Parathyroid adenoma (tissue), 2 donors: ENCODE measurements at regions not wholly inside any gene's neighbourhood (a gene's known extent, or its start where the extent isn't known, plus 50 kb on each side); places are given as distances from the start of the nearest gene placed in this dataset.
A peak's percentile ranks its signal among the peaks of the same experiment; 100 is the strongest.

Experiments used
- H2AFZ ChIP-seq: fragments of 300-600 bp; sonication (generic); one replicate; pipeline ENCODE4 v1.7.0; 2017; ENCODE audit warnings: antibody characterized with exemption, mild to moderate bottlenecking
- H3K27ac ChIP-seq: fragments of 300-600 bp; sonication (generic); one replicate; pipeline ENCODE4 v1.7.0; 2017
- H3K27me3 ChIP-seq: fragments of 300-600 bp; sonication (generic); one replicate; pipeline ENCODE4 v1.7.0; 2017; ENCODE audit warnings: low read length; ENCODE audit not compliant: control insufficient read depth, insufficient read depth
- H3K36me3 ChIP-seq: fragments of 300-600 bp; sonication (generic); one replicate; pipeline ENCODE4 v1.7.0; 2017; ENCODE audit warnings: low read length; ENCODE audit not compliant: control insufficient read depth, insufficient read depth
- H3K4me1 ChIP-seq: fragments of 300-600 bp; sonication (generic); one replicate; pipeline ENCODE4 v1.7.0; 2017; ENCODE audit warnings: control low read depth
- H3K4me2 ChIP-seq: fragments of 300-600 bp; sonication (generic); one replicate; pipeline ENCODE4 v1.7.0; 2017; ENCODE audit warnings: low read length
- H3K4me3 ChIP-seq: fragments of 300-600 bp; sonication (generic); one replicate; pipeline ENCODE4 v1.7.0; 2017; ENCODE audit warnings: low read depth, low read length
- H3K79me2 ChIP-seq: fragments of 300-600 bp; sonication (generic); one replicate; pipeline ENCODE4 v1.7.0; 2017; ENCODE audit warnings: control low read depth
- H3K9ac ChIP-seq: fragments of 300-600 bp; sonication (generic); one replicate; pipeline ENCODE4 v1.7.0; 2017; ENCODE audit warnings: mild to moderate bottlenecking
- H3K9me3 ChIP-seq: fragments of 300-600 bp; sonication (generic); one replicate; pipeline ENCODE4 v1.7.0; 2017; ENCODE audit warnings: low read length; ENCODE audit not compliant: control insufficient read depth
- TF ChIP-seq, protein P1 (sequence below): fragments of 300-600 bp; sonication (generic); IDR thresholded peaks from one replicate; pipeline ENCODE4 v1.7.0; 2017; ENCODE audit warnings: antibody characterized with exemption, mild to moderate bottlenecking
- donor health status: primary hyperparathyroidism.

DNA sequence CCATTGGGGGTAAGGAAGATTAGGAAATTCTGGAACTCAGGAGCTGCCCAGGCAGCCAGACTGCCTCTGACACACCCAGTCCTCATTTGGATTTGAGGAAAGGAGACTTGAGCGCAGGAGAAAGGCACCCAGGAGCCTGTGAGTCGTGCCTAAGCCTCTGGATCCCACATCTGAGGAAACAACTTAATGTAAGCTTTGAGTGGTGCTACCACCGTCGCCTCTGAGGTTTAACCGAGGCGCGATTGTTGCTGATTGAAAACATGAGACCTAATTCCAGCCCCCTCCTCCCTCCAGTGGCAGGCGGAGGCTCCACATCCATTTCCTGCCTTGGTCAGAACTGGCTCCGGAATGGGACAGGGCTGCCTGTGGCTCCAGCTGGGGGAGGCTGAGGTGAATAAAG, 176.7 kb upstream of the PKDCC start:
- H3K36me3 ChIP-seq, result no peaks in the 10 kb centered on the region
- TF ChIP-seq, protein P1, sequence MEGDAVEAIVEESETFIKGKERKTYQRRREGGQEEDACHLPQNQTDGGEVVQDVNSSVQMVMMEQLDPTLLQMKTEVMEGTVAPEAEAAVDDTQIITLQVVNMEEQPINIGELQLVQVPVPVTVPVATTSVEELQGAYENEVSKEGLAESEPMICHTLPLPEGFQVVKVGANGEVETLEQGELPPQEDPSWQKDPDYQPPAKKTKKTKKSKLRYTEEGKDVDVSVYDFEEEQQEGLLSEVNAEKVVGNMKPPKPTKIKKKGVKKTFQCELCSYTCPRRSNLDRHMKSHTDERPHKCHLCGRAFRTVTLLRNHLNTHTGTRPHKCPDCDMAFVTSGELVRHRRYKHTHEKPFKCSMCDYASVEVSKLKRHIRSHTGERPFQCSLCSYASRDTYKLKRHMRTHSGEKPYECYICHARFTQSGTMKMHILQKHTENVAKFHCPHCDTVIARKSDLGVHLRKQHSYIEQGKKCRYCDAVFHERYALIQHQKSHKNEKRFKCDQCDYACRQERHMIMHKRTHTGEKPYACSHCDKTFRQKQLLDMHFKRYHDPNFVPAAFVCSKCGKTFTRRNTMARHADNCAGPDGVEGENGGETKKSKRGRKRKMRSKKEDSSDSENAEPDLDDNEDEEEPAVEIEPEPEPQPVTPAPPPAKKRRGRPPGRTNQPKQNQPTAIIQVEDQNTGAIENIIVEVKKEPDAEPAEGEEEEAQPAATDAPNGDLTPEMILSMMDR, result no peak
- no peak overlapping the region for H3K9ac ChIP-seq
- no peak overlapping the region for H3K4me3 ChIP-seq
- H3K79me2 ChIP-seq, result no peaks in the 10 kb centered on the region
- no peaks in the 10 kb centered on the region for H3K4me1 ChIP-seq
- H3K27me3 ChIP-seq, result no peaks in the 10 kb centered on the region
- no peaks in the 10 kb centered on the region for H3K9me3 ChIP-seq
- no peak overlapping the region for H3K4me2 ChIP-seq
- H2AFZ ChIP-seq, result peak overlapping the region; percentile 17
- H3K27ac ChIP-seq, result no peak overlapping the region

DNA sequence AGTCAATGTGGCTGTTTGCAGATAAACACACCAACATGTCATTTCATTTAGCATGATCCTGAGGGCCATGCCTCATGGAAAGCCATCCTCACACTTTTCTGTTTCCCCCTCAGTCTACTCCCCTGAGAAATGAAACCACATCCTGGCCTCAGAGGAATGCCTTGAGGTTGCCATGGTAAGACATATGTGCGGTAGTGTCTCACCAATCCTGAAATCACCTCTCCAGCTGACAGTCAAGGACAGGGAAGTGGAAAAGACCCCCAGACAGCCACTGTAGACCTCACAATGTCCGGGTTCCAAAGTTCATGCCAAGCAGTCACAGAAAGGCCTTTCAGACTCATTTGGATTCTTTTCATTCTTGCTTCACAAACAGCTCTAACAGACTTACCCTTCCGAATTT, 175.2 kb upstream of the PKDCC start:
- Histone ChIP-seq H3K4me1 (no peaks in the 10 kb centered on the region), H3K27ac (no peak overlapping the region), H3K27me3 (no peaks in the 10 kb centered on the region), H3K4me2 (no peak overlapping the region), H3K4me3 (no peak overlapping the region), H2AFZ (no peak overlapping the region), H3K9me3 (no peaks in the 10 kb centered on the region), H3K79me2 (no peaks in the 10 kb centered on the region), H3K9ac (no peak overlapping the region), H3K36me3 (no peaks in the 10 kb centered on the region)
- TF ChIP-seq, protein P1, result no peak

DNA sequence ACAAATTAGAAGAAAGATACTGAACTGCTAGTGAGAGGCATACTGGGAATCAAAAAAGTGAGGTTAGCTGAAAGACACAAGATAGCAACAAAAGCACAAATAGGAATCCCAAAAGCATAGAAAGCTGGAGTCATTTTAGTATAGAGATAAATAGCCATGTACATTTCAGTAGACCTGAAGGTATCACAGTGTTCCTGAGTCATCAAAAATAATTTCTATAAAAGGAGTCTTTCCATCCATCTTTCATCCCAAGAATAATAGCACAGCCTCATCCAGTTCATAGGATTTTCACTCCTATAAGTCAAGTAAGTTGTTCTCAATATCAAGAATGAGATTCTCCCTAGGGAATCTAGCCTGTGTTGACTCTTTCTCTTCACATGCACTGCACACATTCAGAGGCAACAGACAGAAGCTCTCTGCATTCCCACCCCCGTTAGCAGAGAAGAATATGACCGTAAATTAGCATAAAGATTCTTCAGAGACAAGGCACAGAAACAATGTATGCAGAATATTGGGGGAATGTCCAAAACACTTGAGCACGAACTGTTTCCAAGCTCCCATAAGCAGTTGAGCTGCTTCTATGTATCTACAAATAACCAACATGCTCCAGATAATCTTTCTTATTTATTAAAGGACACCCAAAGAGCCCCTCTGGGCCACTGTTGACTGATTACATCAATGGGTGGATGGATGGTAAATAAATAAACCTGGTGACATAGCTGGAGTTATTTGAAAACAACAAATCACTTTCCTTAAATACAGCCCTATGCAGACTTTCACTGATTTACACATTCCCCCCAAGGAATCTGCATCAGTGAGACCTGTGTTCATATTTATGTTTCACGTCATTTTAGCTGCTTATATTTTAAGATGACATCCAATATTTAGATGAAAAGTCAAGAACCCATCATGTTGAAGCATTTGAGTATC, 174.5 kb upstream of the PKDCC start:
- Histone ChIP-seq H3K9ac (no peak overlapping the region), H3K9me3 (no peaks in the 10 kb centered on the region), H3K27me3 (no peaks in the 10 kb centered on the region), H3K79me2 (no peaks in the 10 kb centered on the region), H3K4me1 (no peaks in the 10 kb centered on the region), H3K4me3 (no peak overlapping the region), H2AFZ (no peak overlapping the region), H3K36me3 (no peaks in the 10 kb centered on the region), H3K4me2 (no peak overlapping the region), H3K27ac (no peak overlapping the region)
- TF ChIP-seq, protein P1, result no peak

DNA sequence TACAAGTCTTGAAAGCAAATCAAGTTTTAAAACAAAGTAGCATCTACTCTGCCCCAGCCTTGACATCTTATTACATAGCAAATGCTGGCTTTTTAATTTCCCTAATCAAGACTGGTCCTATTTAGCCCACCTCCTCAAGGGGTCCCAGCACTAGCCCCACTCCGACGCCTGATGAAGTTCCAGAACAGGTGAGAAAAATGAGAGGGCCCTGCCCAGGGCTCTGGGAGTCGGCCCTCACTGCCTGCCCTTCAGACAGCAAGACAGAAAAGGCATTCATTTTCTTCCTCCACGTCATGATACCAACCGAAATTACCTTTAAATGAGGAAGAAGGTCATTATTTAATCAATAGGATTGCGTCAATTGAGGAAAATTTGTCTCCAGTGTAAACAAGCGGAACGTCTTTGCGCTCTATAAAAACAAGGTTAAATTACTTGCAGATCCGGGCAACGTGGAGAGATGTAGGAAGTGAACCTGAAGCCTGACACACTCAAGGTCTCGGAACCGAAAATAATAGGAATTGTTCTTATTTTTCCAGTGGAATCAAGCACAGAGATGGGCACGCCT, 170.6 kb upstream of the PKDCC start:
- Histone ChIP-seq H3K36me3 (no peaks in the 10 kb centered on the region), H3K27ac (no peak overlapping the region), H3K4me1 (no peaks in the 10 kb centered on the region), H2AFZ (no peak overlapping the region), H3K79me2 (no peaks in the 10 kb centered on the region), H3K4me2 (no peak overlapping the region), H3K9ac (no peak overlapping the region), H3K9me3 (no peaks in the 10 kb centered on the region), H3K27me3 (no peaks in the 10 kb centered on the region), H3K4me3 (no peak overlapping the region)
- TF ChIP-seq, protein P1, result no peak
